Liver (tissue), 8 donors: ENCODE measurements at regions not wholly inside any gene's neighbourhood (a gene's known extent, or its start where the extent isn't known, plus 50 kb on each side); places are given as distances from the start of the nearest gene placed in this dataset.

ENCODE experiments used
- DNase-seq: peaks from one replicate; pipeline ENCODE4 v3.0.0-alpha.2; 2017; ENCODE audit warnings: low spot score
- H3K27ac ChIP-seq, 2 donors: one replicate each; pipeline ENCODE4 v1.7.0; 2013; ENCODE audit warnings: inconsistent platforms in 2 of 2, low read length in 2 of 2, control low read depth in 1 of 2, low read depth in 1 of 2, mild to moderate bottlenecking in 1 of 2
- H3K27me3 ChIP-seq, 4 donors: one replicate each; pipeline versions ENCODE4 v1.6.1 to v1.7.0; 2013; ENCODE audit warnings: low read length in 3 of 4, inconsistent platforms in 1 of 4, mild to moderate bottlenecking in 1 of 4, moderate library complexity in 1 of 4; ENCODE audit not compliant: control insufficient read depth in 4 of 4, insufficient read depth in 4 of 4
- H3K36me3 ChIP-seq, 4 donors: one replicate each; pipeline versions ENCODE4 v1.6.1 to v1.7.0; 2013; ENCODE audit warnings: low read length in 3 of 4, mild to moderate bottlenecking in 3 of 4, low read depth in 1 of 4, moderate library complexity in 1 of 4; ENCODE audit not compliant: control insufficient read depth in 4 of 4, insufficient read depth in 3 of 4
- H3K4me1 ChIP-seq, 4 donors: one replicate each; pipeline versions ENCODE4 v1.6.1 to v1.7.0; 2013; ENCODE audit warnings: low read length in 3 of 4, mild to moderate bottlenecking in 3 of 4, moderate library complexity in 1 of 4; ENCODE audit not compliant: control insufficient read depth in 4 of 4, insufficient read depth in 4 of 4
- H3K4me3 ChIP-seq, 3 donors: one replicate each; pipeline versions ENCODE4 v1.6.1 to v1.7.0; 2013; ENCODE audit warnings: low read length in 3 of 3, control low read depth in 1 of 3, low read depth in 1 of 3, mild to moderate bottlenecking in 1 of 3
- H3K9ac ChIP-seq, 2 donors: one replicate each; pipeline ENCODE4 v1.7.0; 2013; ENCODE audit warnings: low read length in 2 of 2, mild to moderate bottlenecking in 2 of 2, moderate library complexity in 2 of 2, control low read depth in 1 of 2, low read depth in 1 of 2
- H3K9me3 ChIP-seq, 4 donors: one replicate each; pipeline versions ENCODE4 v1.6.1 to v1.7.0; 2013; ENCODE audit warnings: low read length in 3 of 4; ENCODE audit not compliant: control insufficient read depth in 4 of 4
- ATF3 ChIP-seq: IDR thresholded peaks from 2 replicates; pipeline ENCODE4 v1.6.1; 2016; ENCODE audit warnings: antibody characterized with exemption
- CTCF ChIP-seq: fragments of 150-350 bp; IDR thresholded peaks from 2 replicates; pipeline ENCODE4 v1.5.1; 2017; ENCODE audit warnings: improper control_type of control experiment, low read depth, low read length; ENCODE audit not compliant: missing input control
- FOXA1 ChIP-seq: IDR thresholded peaks from 2 replicates; pipeline ENCODE4 v1.6.1; 2016; ENCODE audit warnings: antibody characterized with exemption
- HNF4A ChIP-seq, 2 donors: conservative IDR thresholded peaks; 2 replicates each; pipeline ENCODE4 v1.6.1; 2016; ENCODE audit warnings: antibody characterized with exemption in 2 of 2, mild to moderate bottlenecking in 2 of 2
- JUND ChIP-seq, 2 donors: IDR thresholded peaks; 2 replicates each; pipeline ENCODE4 v1.6.1; 2016; ENCODE audit warnings: antibody characterized with exemption in 2 of 2
- MAX ChIP-seq: IDR thresholded peaks from 2 replicates; pipeline ENCODE4 v1.6.1; 2016; ENCODE audit warnings: antibody characterized with exemption
- NR2F2 ChIP-seq: IDR thresholded peaks from 2 replicates; pipeline ENCODE4 v1.6.1; 2016; ENCODE audit warnings: antibody characterized with exemption
- RAD21 ChIP-seq, 2 donors: IDR thresholded peaks; 2 replicates each; pipeline ENCODE4 v1.6.1; 2016; ENCODE audit warnings: antibody characterized with exemption in 2 of 2, mild to moderate bottlenecking in 2 of 2
- REST ChIP-seq: IDR thresholded peaks from 2 replicates; pipeline ENCODE4 v1.6.1; 2016; ENCODE audit warnings: antibody characterized with exemption, mild to moderate bottlenecking
- SP1 ChIP-seq: IDR thresholded peaks from 2 replicates; pipeline ENCODE4 v1.6.1; 2018; ENCODE audit warnings: antibody characterized with exemption, mild to moderate bottlenecking
- TAF1 ChIP-seq: conservative IDR thresholded peaks from 2 replicates; pipeline ENCODE4 v1.6.1; 2016; ENCODE audit warnings: antibody characterized with exemption, mild to moderate bottlenecking
- ZBTB33 ChIP-seq: IDR thresholded peaks from 2 replicates; pipeline ENCODE4 v1.6.1; 2016; ENCODE audit warnings: antibody characterized with exemption
- WGBS: extraction: QIAGEN DNeasy Blood & Tissue Kit; methylation state at CpG from one replicate; pipeline ENCODE4 v1.1.7; 2013; 5-methylcytosine and 5-hydroxymethylcytosine counted together
- donor health status: healthy.
- donor health status: healthy.
- donor health status: healthy.
- donor health status: healthy.
- donor health status: healthy.

- Histone ChIP-seq H3K9ac (no peak overlapping the region), H3K9me3 (no peaks in the 10 kb centered on the region), H3K27ac (no peak overlapping the region), H3K4me1 (no peaks in the 10 kb centered on the region), H3K27me3 (peaks cover 0 to 2% (median 0%) of the 10 kb centered on the region in 4 donors), H3K36me3 (no peaks in the 10 kb centered on the region), H3K4me3 (no peak overlapping the region)
- 89% methylated on average over 2 of the region's 2 CpGs for WGBS
- DNase-seq, result no peak
- TF ChIP-seq REST, result no peak
- TF ChIP-seq MAX, result no peak
- TF ChIP-seq RAD21 (IDR thresholded peaks at IDR 0.05), result no peak
- TF ChIP-seq ATF3, result no peak
Measured at GRCh38 chr11:95486466-95486865, 255.5 kb upstream of the SESN3 start.

GRCh38 chr11:95485115-95485900 lies 254.3 kb upstream of the SESN3 start:
- H3K36me3 ChIP-seq, result no peaks in the 10 kb centered on the region
- no peak for DNase-seq
- peaks cover 0 to 2% (median 0%) of the 10 kb centered on the region in 4 donors for H3K27me3 ChIP-seq
- TF ChIP-seq ATF3 (no peak), SP1 (no peak), HNF4A (conservative IDR thresholded peaks at IDR 0.05) (no peak), REST (no peak), RAD21 (IDR thresholded peaks at IDR 0.05) (no peak), JUND (IDR thresholded peaks at IDR 0.05) (no peak), MAX (no peak), TAF1 (no peak), CTCF (no peak), NR2F2 (no peak), ZBTB33 (no peak), FOXA1 (no peak)
- H3K4me1 ChIP-seq, result no peaks in the 10 kb centered on the region
- no peak overlapping the region for H3K27ac ChIP-seq
- 98% methylated on average over 2 of the region's 2 CpGs for WGBS
- H3K4me3 ChIP-seq, result no peak overlapping the region
- H3K9ac ChIP-seq, result no peak overlapping the region
- H3K9me3 ChIP-seq, result no peaks in the 10 kb centered on the region
